ENCODE measurements at regions not wholly inside any gene's neighbourhood (a gene's known extent, or its start where the extent isn't known, plus 50 kb on each side); places are given as distances from the start of the nearest gene placed in this dataset.
A peak's percentile ranks its signal among the peaks of the same experiment; 100 is the strongest.

DNA sequence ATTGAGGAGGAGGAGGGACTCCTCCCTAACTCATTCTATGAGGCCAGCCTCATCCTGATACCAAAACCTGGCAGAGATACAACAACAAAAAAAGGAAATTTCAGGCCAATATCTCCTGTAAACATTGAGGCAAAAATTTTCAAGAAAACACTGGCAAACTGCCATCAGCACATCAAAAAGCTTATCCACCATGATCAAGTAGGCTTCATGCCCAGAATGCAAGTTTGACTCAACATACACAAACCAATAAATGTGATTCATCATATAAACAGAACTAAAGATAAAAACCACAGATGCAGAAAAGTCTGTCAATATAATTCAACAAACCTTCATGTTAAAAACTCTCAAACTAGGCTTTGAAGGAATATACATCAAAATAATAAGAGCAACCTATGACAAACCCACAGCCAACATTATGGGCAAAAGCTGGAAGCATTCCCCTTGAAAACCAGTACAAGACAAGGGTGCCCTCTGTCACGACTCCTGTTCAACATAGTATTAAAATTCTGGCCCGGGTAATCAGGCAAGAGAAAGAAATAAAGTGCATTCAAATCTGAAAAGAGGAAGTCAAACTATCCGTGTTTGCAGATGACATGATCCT lies 1014.3 kb downstream of the CBLN2 start:
- TF ChIP-seq, protein P1, sequence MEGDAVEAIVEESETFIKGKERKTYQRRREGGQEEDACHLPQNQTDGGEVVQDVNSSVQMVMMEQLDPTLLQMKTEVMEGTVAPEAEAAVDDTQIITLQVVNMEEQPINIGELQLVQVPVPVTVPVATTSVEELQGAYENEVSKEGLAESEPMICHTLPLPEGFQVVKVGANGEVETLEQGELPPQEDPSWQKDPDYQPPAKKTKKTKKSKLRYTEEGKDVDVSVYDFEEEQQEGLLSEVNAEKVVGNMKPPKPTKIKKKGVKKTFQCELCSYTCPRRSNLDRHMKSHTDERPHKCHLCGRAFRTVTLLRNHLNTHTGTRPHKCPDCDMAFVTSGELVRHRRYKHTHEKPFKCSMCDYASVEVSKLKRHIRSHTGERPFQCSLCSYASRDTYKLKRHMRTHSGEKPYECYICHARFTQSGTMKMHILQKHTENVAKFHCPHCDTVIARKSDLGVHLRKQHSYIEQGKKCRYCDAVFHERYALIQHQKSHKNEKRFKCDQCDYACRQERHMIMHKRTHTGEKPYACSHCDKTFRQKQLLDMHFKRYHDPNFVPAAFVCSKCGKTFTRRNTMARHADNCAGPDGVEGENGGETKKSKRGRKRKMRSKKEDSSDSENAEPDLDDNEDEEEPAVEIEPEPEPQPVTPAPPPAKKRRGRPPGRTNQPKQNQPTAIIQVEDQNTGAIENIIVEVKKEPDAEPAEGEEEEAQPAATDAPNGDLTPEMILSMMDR (IDR thresholded peaks at IDR 0.05; ENCODE audit: unreplicated experiment), result no peak
- peaks cover 15% of the 10 kb centered on the region for H3K4me1 Mint-ChIP-seq (ENCODE audit: insufficient read depth, unreplicated experiment)
- peaks cover 5% of the 10 kb centered on the region for H3K36me3 Mint-ChIP-seq (ENCODE audit: insufficient read depth, unreplicated experiment)
- no peaks in the 10 kb centered on the region for H3K9me3 Mint-ChIP-seq (ENCODE audit: unreplicated experiment)
- DNase-seq (ENCODE audit: unreplicated experiment), result peak; percentile 79
- no peak overlapping the region for H3K4me3 Mint-ChIP-seq (ENCODE audit: unreplicated experiment)
- POLR2A ChIA-PET, result interaction anchor here (1.0 to 1.7 kb wide), 3 partner anchors 10 to 27 kb away, joined by 3 read pairs; no protein-coding TSS in a partner anchor
- no peak overlapping the region for H3K27ac Mint-ChIP-seq (ENCODE audit: low read depth, unreplicated experiment)
- peaks cover 2% of the 10 kb centered on the region for H3K27me3 Mint-ChIP-seq (ENCODE audit: insufficient read depth, unreplicated experiment)
- BruUV-seq (replicated peaks), result no TSS peak
- CTCF ChIA-PET, result interaction anchor here (0.5 kb wide), 1 partner anchor 16 kb away, joined by 3 read pairs; no protein-coding TSS in a partner anchor
- intact Hi-C loops (cut with micrococcal nuclease), result no loop called here

DNA sequence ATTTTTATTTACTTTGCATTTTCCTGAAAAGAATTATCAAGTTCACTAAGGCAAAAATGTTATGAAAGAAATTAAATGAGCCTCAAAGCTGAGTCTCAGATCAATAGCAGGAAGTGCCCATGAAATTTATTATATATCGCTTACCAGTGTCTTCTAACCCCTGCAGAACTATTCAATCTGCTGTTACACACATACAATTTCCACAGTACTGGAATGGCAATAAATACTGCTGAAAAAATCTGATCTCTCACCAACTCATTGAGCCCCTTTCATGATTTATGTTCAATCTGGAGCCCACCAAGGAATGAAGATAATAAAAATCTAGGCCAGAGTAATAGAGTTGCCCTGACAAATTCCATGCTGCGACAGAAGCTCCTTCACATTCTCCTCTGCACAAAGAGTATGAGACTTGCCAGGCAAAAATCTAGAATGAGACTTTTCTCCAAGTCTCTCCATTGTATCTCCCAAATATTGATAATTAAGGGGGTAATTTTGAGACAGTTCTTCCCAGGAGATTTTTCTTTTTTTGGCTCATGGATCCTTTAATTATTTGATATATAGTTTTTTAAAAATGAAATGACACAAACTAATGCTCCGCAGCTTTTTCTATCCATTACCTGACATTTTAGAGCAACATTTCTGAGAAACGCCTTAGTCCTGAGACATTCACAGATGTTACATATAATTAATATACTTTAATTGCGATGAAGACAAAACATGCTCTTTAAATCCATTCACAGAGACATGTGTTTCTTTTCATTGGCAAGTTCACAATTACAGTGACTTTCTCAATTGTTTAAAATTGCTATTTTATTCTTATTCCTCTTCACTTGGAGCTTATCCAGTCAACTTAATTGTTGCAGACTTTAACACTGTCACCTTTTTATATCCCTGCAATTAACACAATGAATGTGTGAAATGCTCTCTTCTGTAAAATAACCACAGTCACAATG lies 1020.4 kb downstream of the CBLN2 start:
- H3K27ac Mint-ChIP-seq (ENCODE audit: low read depth, unreplicated experiment), result no peak overlapping the region
- peaks cover 14% of the 10 kb centered on the region for H3K27me3 Mint-ChIP-seq (ENCODE audit: insufficient read depth, unreplicated experiment)
- TF ChIP-seq, protein P1 (IDR thresholded peaks at IDR 0.05; ENCODE audit: unreplicated experiment), result no peak
- BruUV-seq (replicated peaks), result no TSS peak
- no peak overlapping the region for H3K4me3 Mint-ChIP-seq (ENCODE audit: unreplicated experiment)
- no peaks in the 10 kb centered on the region for H3K36me3 Mint-ChIP-seq (ENCODE audit: insufficient read depth, unreplicated experiment)
- intact Hi-C loops (cut with micrococcal nuclease), result no loop called here
- CTCF ChIA-PET, result interaction anchor here (0.6 kb wide), 1 partner anchor 591 kb away, joined by 4 read pairs; no protein-coding TSS in a partner anchor
- POLR2A ChIA-PET, result interaction anchor here (0.7 to 1.3 kb wide), 3 partner anchors 11 to 884 kb away, joined by 3 read pairs; no protein-coding TSS in a partner anchor
- no peak for DNase-seq (ENCODE audit: unreplicated experiment)
- no peaks in the 10 kb centered on the region for H3K4me1 Mint-ChIP-seq (ENCODE audit: insufficient read depth, unreplicated experiment)
- H3K9me3 Mint-ChIP-seq (ENCODE audit: unreplicated experiment), result no peaks in the 10 kb centered on the region

DNA sequence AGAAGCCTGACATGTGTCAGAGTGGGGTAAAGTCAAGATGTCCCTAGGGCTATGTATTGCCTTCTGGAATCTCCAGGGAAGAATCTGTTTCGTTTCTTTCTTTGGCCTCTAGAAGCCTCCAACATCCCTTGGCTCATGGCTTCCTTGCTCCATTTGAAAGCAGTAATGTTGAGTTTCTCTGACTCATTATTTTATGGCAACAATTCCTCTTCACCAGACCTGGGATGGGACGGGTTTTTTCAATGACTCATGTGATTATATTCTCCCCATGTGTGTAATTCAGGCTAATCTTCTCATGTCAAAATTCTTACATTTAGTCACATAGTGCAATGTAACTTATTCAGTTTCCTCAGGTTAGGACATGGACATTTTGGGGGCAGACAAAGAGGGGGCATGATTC lies 1038.6 kb downstream of the CBLN2 start:
- peaks cover 10% of the 10 kb centered on the region for H3K4me1 Mint-ChIP-seq (ENCODE audit: insufficient read depth, unreplicated experiment)

More for the DNA sequence above, 1038.6 kb downstream of the CBLN2 start:
- intact Hi-C loops (cut with micrococcal nuclease), result no loop called here
- Mint-ChIP-seq H3K9me3 (ENCODE audit: unreplicated experiment) (peaks cover 12% of the 10 kb centered on the region), H3K4me3 (ENCODE audit: unreplicated experiment) (no peak overlapping the region), H3K27me3 (ENCODE audit: insufficient read depth, unreplicated experiment) (no peaks in the 10 kb centered on the region), H3K36me3 (ENCODE audit: insufficient read depth, unreplicated experiment) (no peaks in the 10 kb centered on the region), H3K27ac (ENCODE audit: low read depth, unreplicated experiment) (no peak overlapping the region)
- no peak for DNase-seq (ENCODE audit: unreplicated experiment)
- ChIA-PET POLR2A (no interaction called here), CTCF (no interaction called here)
- BruUV-seq (replicated peaks), result no TSS peak
- TF ChIP-seq, protein P1 (IDR thresholded peaks at IDR 0.05; ENCODE audit: unreplicated experiment), result no peak

All from MCF 10A (cell line).